ENCODE measurements at regions not wholly inside any gene's neighbourhood (a gene's known extent, or its start where the extent isn't known, plus 50 kb on each side); places are given as distances from the start of the nearest gene placed in this dataset.
A peak's percentile ranks its signal among the peaks of the same experiment; 100 is the strongest.

GRCh38 chr7:18384491-18385143 lies 110.9 kb upstream of the HDAC9 start:
- H3K27me3 ChIP-seq (ENCODE audit: insufficient read depth, low read length): no peaks in the 10 kb centered on the region
- no peak overlapping the region for H3K4me3 ChIP-seq (ENCODE audit: low read length)
- no peaks in the 10 kb centered on the region for H3K9me3 ChIP-seq (ENCODE audit: low read length)
- peaks cover 13% of the 10 kb centered on the region for H3K4me1 ChIP-seq (ENCODE audit: insufficient read depth, low read length)
- no peak overlapping the region for H2AFZ ChIP-seq (ENCODE audit: low read depth, low read length)
- H3K36me3 ChIP-seq (ENCODE audit: insufficient read depth, low read length): no peaks in the 10 kb centered on the region

- no peak overlapping the region for H3K4me3 ChIP-seq (ENCODE audit: low read length)
- H3K9me3 ChIP-seq (ENCODE audit: low read length): no peaks in the 10 kb centered on the region
- no peaks in the 10 kb centered on the region for H3K27me3 ChIP-seq (ENCODE audit: insufficient read depth, low read length)
- H2AFZ ChIP-seq (ENCODE audit: low read depth, low read length): no peak overlapping the region
- H3K36me3 ChIP-seq (ENCODE audit: insufficient read depth, low read length): no peaks in the 10 kb centered on the region
- peaks cover 13% of the 10 kb centered on the region for H3K4me1 ChIP-seq (ENCODE audit: insufficient read depth, low read length)
Measured at GRCh38 chr7:18386607-18387006, 108.9 kb upstream of the HDAC9 start.

GRCh38 chr7:18387191-18387735 lies 108.3 kb upstream of the HDAC9 start:
- no peaks in the 10 kb centered on the region for H3K36me3 ChIP-seq (ENCODE audit: insufficient read depth, low read length)
- no peaks in the 10 kb centered on the region for H3K27me3 ChIP-seq (ENCODE audit: insufficient read depth, low read length)
- H3K4me1 ChIP-seq (ENCODE audit: insufficient read depth, low read length): peaks cover 13% of the 10 kb centered on the region
- no peaks in the 10 kb centered on the region for H3K9me3 ChIP-seq (ENCODE audit: low read length)
- no peak overlapping the region for H2AFZ ChIP-seq (ENCODE audit: low read depth, low read length)
- H3K4me3 ChIP-seq (ENCODE audit: low read length): no peak overlapping the region

- Histone ChIP-seq H3K9me3 (ENCODE audit: low read length) (no peaks in the 10 kb centered on the region), H3K36me3 (ENCODE audit: insufficient read depth, low read length) (no peaks in the 10 kb centered on the region), H3K4me3 (ENCODE audit: low read length) (no peak overlapping the region), H3K4me1 (ENCODE audit: insufficient read depth, low read length) (peaks cover 18% of the 10 kb centered on the region), H3K27me3 (ENCODE audit: insufficient read depth, low read length) (no peaks in the 10 kb centered on the region), H2AFZ (ENCODE audit: low read depth, low read length) (no peak overlapping the region)
Measured at GRCh38 chr7:18390535-18390907, 105.0 kb upstream of the HDAC9 start.

GRCh38 chr7:18393465-18394118 lies 102.0 kb upstream of the HDAC9 start:
- no peaks in the 10 kb centered on the region for H3K9me3 ChIP-seq (ENCODE audit: low read length)
- no peaks in the 10 kb centered on the region for H3K36me3 ChIP-seq (ENCODE audit: insufficient read depth, low read length)
- peak overlapping the region; percentile 75 for H2AFZ ChIP-seq (ENCODE audit: low read depth, low read length)
- H3K4me1 ChIP-seq (ENCODE audit: insufficient read depth, low read length): peaks cover 14% of the 10 kb centered on the region
- no peak overlapping the region for H3K4me3 ChIP-seq (ENCODE audit: low read length)
- H3K27me3 ChIP-seq (ENCODE audit: insufficient read depth, low read length): no peaks in the 10 kb centered on the region

- H3K27me3 ChIP-seq (ENCODE audit: insufficient read depth, low read length): no peaks in the 10 kb centered on the region
- no peak overlapping the region for H2AFZ ChIP-seq (ENCODE audit: low read depth, low read length)
- no peak overlapping the region for H3K4me3 ChIP-seq (ENCODE audit: low read length)
- H3K4me1 ChIP-seq (ENCODE audit: insufficient read depth, low read length): peaks cover 26% of the 10 kb centered on the region
- no peaks in the 10 kb centered on the region for H3K9me3 ChIP-seq (ENCODE audit: low read length)
- H3K36me3 ChIP-seq (ENCODE audit: insufficient read depth, low read length): no peaks in the 10 kb centered on the region
Measured at GRCh38 chr7:18395868-18396267, 99.7 kb upstream of the HDAC9 start.

GRCh38 chr7:18396953-18397352 lies 98.6 kb upstream of the HDAC9 start:
- Histone ChIP-seq H3K4me3 (ENCODE audit: low read length) (no peak overlapping the region), H3K9me3 (ENCODE audit: low read length) (no peaks in the 10 kb centered on the region), H3K4me1 (ENCODE audit: insufficient read depth, low read length) (peaks cover 26% of the 10 kb centered on the region), H2AFZ (ENCODE audit: low read depth, low read length) (no peak overlapping the region), H3K36me3 (ENCODE audit: insufficient read depth, low read length) (no peaks in the 10 kb centered on the region), H3K27me3 (ENCODE audit: insufficient read depth, low read length) (no peaks in the 10 kb centered on the region)

GRCh38 chr7:18399436-18400235 lies 95.9 kb upstream of the HDAC9 start:
- H3K4me1 ChIP-seq (ENCODE audit: insufficient read depth, low read length): peaks cover 21% of the 10 kb centered on the region
- no peaks in the 10 kb centered on the region for H3K9me3 ChIP-seq (ENCODE audit: low read length)
- no peak overlapping the region for H2AFZ ChIP-seq (ENCODE audit: low read depth, low read length)
- no peaks in the 10 kb centered on the region for H3K36me3 ChIP-seq (ENCODE audit: insufficient read depth, low read length)
- H3K27me3 ChIP-seq (ENCODE audit: insufficient read depth, low read length): no peaks in the 10 kb centered on the region
- H3K4me3 ChIP-seq (ENCODE audit: low read length): no peak overlapping the region

- Histone ChIP-seq H3K4me1 (ENCODE audit: insufficient read depth, low read length) (peaks cover 21% of the 10 kb centered on the region), H3K36me3 (ENCODE audit: insufficient read depth, low read length) (no peaks in the 10 kb centered on the region), H3K9me3 (ENCODE audit: low read length) (no peaks in the 10 kb centered on the region), H2AFZ (ENCODE audit: low read depth, low read length) (no peak overlapping the region), H3K27me3 (ENCODE audit: insufficient read depth, low read length) (no peaks in the 10 kb centered on the region), H3K4me3 (ENCODE audit: low read length) (no peak overlapping the region)
Measured at GRCh38 chr7:18400275-18400674, 95.3 kb upstream of the HDAC9 start.

GRCh38 chr7:18400726-18401125 lies 94.8 kb upstream of the HDAC9 start:
- Histone ChIP-seq H3K9me3 (ENCODE audit: low read length) (no peaks in the 10 kb centered on the region), H2AFZ (ENCODE audit: low read depth, low read length) (no peak overlapping the region), H3K4me3 (ENCODE audit: low read length) (no peak overlapping the region), H3K27me3 (ENCODE audit: insufficient read depth, low read length) (no peaks in the 10 kb centered on the region), H3K36me3 (ENCODE audit: insufficient read depth, low read length) (no peaks in the 10 kb centered on the region), H3K4me1 (ENCODE audit: insufficient read depth, low read length) (peaks cover 21% of the 10 kb centered on the region)

- Histone ChIP-seq H3K27me3 (ENCODE audit: insufficient read depth, low read length) (no peaks in the 10 kb centered on the region), H3K36me3 (ENCODE audit: insufficient read depth, low read length) (no peaks in the 10 kb centered on the region), H2AFZ (ENCODE audit: low read depth, low read length) (no peak overlapping the region), H3K4me3 (ENCODE audit: low read length) (no peak overlapping the region), H3K9me3 (ENCODE audit: low read length) (no peaks in the 10 kb centered on the region), H3K4me1 (ENCODE audit: insufficient read depth, low read length) (peaks cover 21% of the 10 kb centered on the region)
Measured at GRCh38 chr7:18401757-18402156, 93.8 kb upstream of the HDAC9 start.

GRCh38 chr7:18402488-18403183 lies 92.9 kb upstream of the HDAC9 start:
- Histone ChIP-seq H3K27me3 (ENCODE audit: insufficient read depth, low read length) (no peaks in the 10 kb centered on the region), H2AFZ (ENCODE audit: low read depth, low read length) (no peak overlapping the region), H3K4me3 (ENCODE audit: low read length) (no peak overlapping the region), H3K36me3 (ENCODE audit: insufficient read depth, low read length) (no peaks in the 10 kb centered on the region), H3K4me1 (ENCODE audit: insufficient read depth, low read length) (peaks cover 18% of the 10 kb centered on the region), H3K9me3 (ENCODE audit: low read length) (no peaks in the 10 kb centered on the region)

GRCh38 chr7:18405726-18406125 lies 89.8 kb upstream of the HDAC9 start:
- no peak overlapping the region for H2AFZ ChIP-seq (ENCODE audit: low read depth, low read length)
- no peaks in the 10 kb centered on the region for H3K36me3 ChIP-seq (ENCODE audit: insufficient read depth, low read length)
- H3K4me1 ChIP-seq (ENCODE audit: insufficient read depth, low read length): peaks cover 11% of the 10 kb centered on the region
- no peaks in the 10 kb centered on the region for H3K27me3 ChIP-seq (ENCODE audit: insufficient read depth, low read length)
- H3K9me3 ChIP-seq (ENCODE audit: low read length): no peaks in the 10 kb centered on the region
- H3K4me3 ChIP-seq (ENCODE audit: low read length): no peak overlapping the region
